ENCODE measurements at regions not wholly inside any gene's neighbourhood (a gene's known extent, or its start where the extent isn't known, plus 50 kb on each side); places are given as distances from the start of the nearest gene placed in this dataset.

GRCh38 chr11:114758627-114759026 is 80.3 kb downstream of the NXPE2 start:
- DNase-seq (no peak), ATAC-seq (no peak)
- Histone ChIP-seq H3K36me3 (no peaks in the 10 kb centered on the region), H3K27ac (no peak overlapping the region), H3K4me3 (no peak overlapping the region), H3K27me3 (no peaks in the 10 kb centered on the region), H3K4me1 (no peaks in the 10 kb centered on the region), H3K9me3 (no peaks in the 10 kb centered on the region)
- no peak for TF ChIP-seq CTCF (IDR thresholded peaks at IDR 0.05)
- intact Hi-C loops (cut with DNase I): no loop called here

GRCh38 chr11:114762408-114762807 is 84.1 kb downstream of the NXPE2 start:
- no peaks in the 10 kb centered on the region for H3K4me1 ChIP-seq
- no peak overlapping the region for H3K4me3 ChIP-seq
- H3K9me3 ChIP-seq: no peaks in the 10 kb centered on the region
- no peaks in the 10 kb centered on the region for H3K36me3 ChIP-seq
- no peak overlapping the region for H3K27ac ChIP-seq
- intact Hi-C loops (cut with DNase I): no loop called here
- DNase-seq (peak; percentile 81), ATAC-seq (peak; percentile 91)
- H3K27me3 ChIP-seq: peaks cover 3% of the 10 kb centered on the region
- peak; percentile 66 for TF ChIP-seq CTCF (IDR thresholded peaks at IDR 0.05)

- no peak overlapping the region for H3K4me3 ChIP-seq
- no peak overlapping the region for H3K27ac ChIP-seq
- H3K27me3 ChIP-seq: peaks cover 3% of the 10 kb centered on the region
- ATAC-seq (no peak), DNase-seq (no peak)
- H3K4me1 ChIP-seq: no peaks in the 10 kb centered on the region
- intact Hi-C loops (cut with DNase I): no loop called here
- H3K9me3 ChIP-seq: no peaks in the 10 kb centered on the region
- no peak for TF ChIP-seq CTCF (IDR thresholded peaks at IDR 0.05)
- H3K36me3 ChIP-seq: no peaks in the 10 kb centered on the region
Observed at GRCh38 chr11:114764563-114764962, 86.2 kb downstream of the NXPE2 start.

DNA sequence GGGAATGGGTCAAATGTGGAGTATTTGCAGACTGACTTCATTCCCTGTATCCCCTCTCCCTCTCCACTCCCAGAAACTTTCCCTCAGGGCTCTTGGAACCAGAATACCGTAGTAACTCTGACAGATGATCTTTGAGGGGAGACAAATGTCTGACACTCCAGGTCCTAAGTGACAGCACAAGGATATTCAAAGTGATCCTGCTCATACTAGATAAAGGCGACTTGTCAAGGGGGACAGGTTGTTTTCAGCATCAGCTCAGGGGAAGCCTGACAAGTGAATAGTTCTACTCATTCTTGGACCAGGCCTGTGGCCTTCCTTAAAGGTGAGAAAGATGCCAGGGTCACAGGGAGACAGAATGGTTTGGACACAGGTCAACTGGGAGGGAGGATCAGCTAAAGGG is 92.8 kb downstream of the NXPE2 start:
- Histone ChIP-seq H3K27ac (no peak overlapping the region), H3K4me3 (no peak overlapping the region), H3K4me1 (no peaks in the 10 kb centered on the region), H3K27me3 (peaks cover 4% of the 10 kb centered on the region), H3K9me3 (no peaks in the 10 kb centered on the region), H3K36me3 (no peaks in the 10 kb centered on the region)
- DNase-seq: no peak
- no peak for TF ChIP-seq CTCF (IDR thresholded peaks at IDR 0.05)
- intact Hi-C loops (cut with DNase I): no loop called here
- no peak for ATAC-seq

- no peak for TF ChIP-seq CTCF (IDR thresholded peaks at IDR 0.05)
- Histone ChIP-seq H3K4me3 (no peak overlapping the region), H3K9me3 (no peaks in the 10 kb centered on the region), H3K4me1 (no peaks in the 10 kb centered on the region), H3K36me3 (no peaks in the 10 kb centered on the region), H3K27me3 (peaks cover 4% of the 10 kb centered on the region), H3K27ac (no peak overlapping the region)
- intact Hi-C loops (cut with DNase I): no loop called here
- no peak for DNase-seq
- no peak for ATAC-seq
Observed at GRCh38 chr11:114773541-114774338, 95.4 kb downstream of the NXPE2 start.
